Esophagus squamous epithelium (tissue), 5 donors: ENCODE measurements at regions not wholly inside any gene's neighbourhood (a gene's known extent, or its start where the extent isn't known, plus 50 kb on each side); places are given as distances from the start of the nearest gene placed in this dataset.
A peak's percentile ranks its signal among the peaks of the same experiment; 100 is the strongest.

Experiments
- DNase-seq: peaks from one replicate; lab custom pipeline; 2025; lab: John Stamatoyannopoulos, UW
- H3K27ac ChIP-seq, 4 donors: fragments of 200-600 bp; sonication (generic); one replicate each; pipeline ENCODE4 v1.5.1; 2016 to 2019; ENCODE audit warnings: mild to moderate bottlenecking in 1 of 4
- H3K27me3 ChIP-seq, 4 donors: fragments of 200-600 bp; sonication (generic); 1 replicate in 3 of 4; 2 replicates in 1 of 4; pipeline versions ENCODE4 v1.5.1 to v1.6.0; 2017 to 2021; ENCODE audit warnings: antibody characterized with exemption in 1 of 4
- H3K36me3 ChIP-seq, 3 donors: fragments of 200-600 bp; sonication (generic); one replicate each; pipeline ENCODE4 v1.5.1; 2016 to 2019
- H3K4me1 ChIP-seq, 3 donors: fragments of 200-600 bp; sonication (generic); one replicate each; pipeline ENCODE4 v1.5.1; 2017 to 2019
- H3K4me3 ChIP-seq, 4 donors: fragments of 200-600 bp; sonication (generic); 1 replicate in 3 of 4; 2 replicates in 1 of 4; pipeline ENCODE4 v1.5.1; 2016 to 2019; ENCODE audit warnings: mild to moderate bottlenecking in 2 of 4, moderate library complexity in 1 of 4
- H3K9me3 ChIP-seq, 3 donors: fragments of 200-600 bp; sonication (generic); one replicate each; pipeline ENCODE4 v1.5.1; 2016 to 2019
- CTCF ChIP-seq, 6 experiments: fragments of 450-650 bp in 4 of 6; fragments of 200-600 bp in 2 of 6; sonication (generic) in 2 of 6; IDR thresholded peaks; one replicate each; pipeline ENCODE4 v1.5.1; 2016 to 2019; ENCODE audit warnings: antibody characterized with exemption in 6 of 6, mild to moderate bottlenecking in 4 of 6, moderate library complexity in 4 of 6
- POLR2A ChIP-seq, 4 donors: fragments of 450-650 bp; IDR thresholded peaks; one replicate each; pipeline ENCODE4 v1.6.1; 2017; ENCODE audit warnings: antibody characterized with exemption in 4 of 4, mild to moderate bottlenecking in 4 of 4, moderate library complexity in 3 of 4
- WGBS, 2 donors: methylation state at CpG; one replicate each; pipeline ENCODE4 v1.1.5; 2018; 5-methylcytosine and 5-hydroxymethylcytosine counted together
- intact Hi-C: fragments of 100-400 bp; cut with DNase I; formaldehyde crosslinking; loops from one replicate; pipeline ENCODE4 v1.15.0; 2022
- donor health status: DM: yes; HTN: yes; CAD: no.

GRCh38 chr6:26218824-26219223, 131.6 kb downstream of the HFE start:
- no peaks in the 10 kb centered on the region for H3K36me3 ChIP-seq
- no peak for TF ChIP-seq POLR2A (IDR thresholded peaks at IDR 0.05)
- TF ChIP-seq CTCF (IDR thresholded peaks at IDR 0.05), result no peak
- H3K4me1 ChIP-seq, result peaks cover 6 to 48% (median 13%) of the 10 kb centered on the region in 3 donors
- H3K27me3 ChIP-seq, result peaks cover 0 to 69% (median 2%) of the 10 kb centered on the region in 4 donors
- H3K27ac ChIP-seq, result no peak overlapping the region
- no peak for DNase-seq
- H3K9me3 ChIP-seq, result peaks cover 0 to 8% (median 0%) of the 10 kb centered on the region in 3 donors
- intact Hi-C loops, result no loop called here
- 86 to 100% methylated on average over 2 of the region's 2 CpGs for WGBS, 2 donors
- H3K4me3 ChIP-seq, result no peak overlapping the region

- Histone ChIP-seq H3K27ac (no peak overlapping the region), H3K9me3 (peaks cover 0 to 8% (median 0%) of the 10 kb centered on the region in 3 donors), H3K4me3 (no peak overlapping the region), H3K27me3 (peaks cover 0 to 69% (median 2%) of the 10 kb centered on the region in 4 donors), H3K4me1 (peaks cover 6 to 49% (median 13%) of the 10 kb centered on the region in 3 donors), H3K36me3 (no peaks in the 10 kb centered on the region)
- DNase-seq, result no peak
- no peak for TF ChIP-seq CTCF (IDR thresholded peaks at IDR 0.05)
- no peak for TF ChIP-seq POLR2A (IDR thresholded peaks at IDR 0.05)
- WGBS, 2 donors, result 67 to 86% methylated on average over 5 of the region's 5 CpGs
- intact Hi-C loops, result no loop called here
These were observed 133.1 kb downstream of the HFE start for GRCh38 chr6:26220145-26220970.

DNA sequence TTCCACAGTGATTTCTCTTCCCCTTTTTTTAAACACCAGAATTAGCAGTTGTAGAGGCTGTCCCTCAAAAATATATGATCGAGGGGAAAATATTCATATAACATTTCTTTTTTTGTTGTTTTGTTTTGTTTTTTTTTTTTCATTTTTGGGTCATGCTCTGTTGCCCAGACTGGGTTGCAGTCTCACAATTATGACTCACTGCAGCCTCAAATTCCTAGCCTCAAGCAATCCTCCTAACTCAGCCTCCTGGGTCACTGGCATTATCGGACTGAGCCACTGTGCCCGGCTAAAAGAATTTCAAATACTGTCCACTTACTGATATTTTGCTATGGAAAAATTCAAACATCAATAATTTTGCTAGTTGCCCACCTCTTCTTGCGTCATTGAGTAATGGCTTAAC, 134.0 kb downstream of the HFE start:
- H3K9me3 ChIP-seq, result peaks cover 0 to 2% (median 0%) of the 10 kb centered on the region in 3 donors
- intact Hi-C loops, result no loop called here
- TF ChIP-seq POLR2A (IDR thresholded peaks at IDR 0.05), result no peak
- no peak for TF ChIP-seq CTCF (IDR thresholded peaks at IDR 0.05)
- H3K27ac ChIP-seq, result no peak overlapping the region
- no peaks in the 10 kb centered on the region for H3K36me3 ChIP-seq
- DNase-seq, result no peak
- 94 to 97% methylated on average over 4 of the region's 4 CpGs for whole genome bisulfite sequencing, 2 donors
- no peak overlapping the region for H3K4me3 ChIP-seq
- H3K4me1 ChIP-seq, result peaks cover 2 to 49% (median 11%) of the 10 kb centered on the region in 3 donors
- H3K27me3 ChIP-seq, result peaks cover 0 to 62% (median 2%) of the 10 kb centered on the region in 4 donors

GRCh38 chr6:26222571-26222970, 135.3 kb downstream of the HFE start:
- DNase-seq, result no peak
- H3K36me3 ChIP-seq, result no peaks in the 10 kb centered on the region
- intact Hi-C loops, result no loop called here
- H3K27me3 ChIP-seq, result peaks cover 0 to 53% (median 0%) of the 10 kb centered on the region in 4 donors
- H3K4me1 ChIP-seq, result peaks cover 0 to 44% (median 8%) of the 10 kb centered on the region in 3 donors
- peak overlapping the region in 3 of 4 donors; percentile 81 to 91 (median 91) for H3K27ac ChIP-seq
- WGBS, 2 donors, result 36 to 38% methylated on average over 5 of the region's 5 CpGs
- TF ChIP-seq POLR2A (IDR thresholded peaks at IDR 0.05) (no peak), CTCF (IDR thresholded peaks at IDR 0.05) (no peak)
- H3K9me3 ChIP-seq, result no peaks in the 10 kb centered on the region
- no peak overlapping the region for H3K4me3 ChIP-seq

DNA sequence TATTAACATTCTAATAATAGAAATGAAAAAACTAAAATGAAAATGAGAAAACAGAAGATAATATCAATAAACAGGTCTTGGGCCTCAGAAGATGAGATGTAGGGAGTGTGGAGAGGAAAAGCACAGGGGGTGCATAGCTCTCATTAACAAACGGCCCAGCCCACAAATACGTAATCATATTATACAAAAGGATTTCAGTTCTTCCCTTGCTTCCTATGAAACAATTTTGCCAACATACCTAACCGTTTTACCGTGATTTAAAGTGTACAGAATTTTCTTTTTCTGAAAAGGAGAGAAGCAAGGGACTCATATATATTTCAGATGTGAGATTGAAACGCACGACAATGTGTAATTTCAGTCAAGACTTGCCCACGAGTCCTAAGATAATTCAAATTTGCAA, 136.0 kb downstream of the HFE start:
- no peaks in the 10 kb centered on the region for H3K9me3 ChIP-seq
- peaks cover 0 to 53% (median 0%) of the 10 kb centered on the region in 4 donors for H3K27me3 ChIP-seq
- H3K4me3 ChIP-seq, result peak overlapping the region; percentile 32 to 72 (median 54)
- TF ChIP-seq POLR2A (IDR thresholded peaks at IDR 0.05) (no peak), CTCF (IDR thresholded peaks at IDR 0.05) (no peak)
- H3K27ac ChIP-seq, result peak overlapping the region; percentile 81 to 91 (median 90)
- WGBS, 2 donors, result 1 to 2% methylated on average over 7 of the region's 7 CpGs
- H3K4me1 ChIP-seq, result peaks cover 0 to 37% (median 1%) of the 10 kb centered on the region in 3 donors
- intact Hi-C loops, result no loop called here
- DNase-seq, result no peak
- no peaks in the 10 kb centered on the region for H3K36me3 ChIP-seq
